Limb (tissue), 2 donors: ENCODE measurements at regions not wholly inside any gene's neighbourhood (a gene's known extent, or its start where the extent isn't known, plus 50 kb on each side); places are given as distances from the start of the nearest gene placed in this dataset.

Source experiments
- DNase-seq, 2 donors: peaks; one replicate each; pipeline ENCODE4 v3.0.0-alpha.2; 2016; ENCODE audit errors: extremely low spot score in 2 of 2

DNA sequence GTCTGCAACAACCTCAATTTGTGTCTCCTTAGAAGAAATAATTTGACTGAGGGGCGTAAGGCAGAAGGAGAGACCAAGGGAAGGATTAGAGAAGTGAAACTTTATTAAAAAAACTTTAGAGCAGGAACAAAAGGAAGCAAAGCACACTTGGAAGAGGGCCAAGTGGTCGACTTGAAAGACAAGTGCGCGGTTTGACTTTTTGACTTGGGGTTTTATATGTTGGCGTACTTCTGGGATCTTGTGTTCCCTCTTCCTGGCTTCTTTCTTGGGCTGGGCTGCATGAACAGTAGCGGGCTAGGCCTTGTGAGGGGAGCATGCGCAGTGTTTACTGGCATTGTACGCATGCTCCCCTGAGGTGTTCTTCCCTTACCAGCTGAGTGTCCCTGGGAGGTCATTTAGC is 369.3 kb upstream of the DCN start:
- DNase-seq = no peak

DNA sequence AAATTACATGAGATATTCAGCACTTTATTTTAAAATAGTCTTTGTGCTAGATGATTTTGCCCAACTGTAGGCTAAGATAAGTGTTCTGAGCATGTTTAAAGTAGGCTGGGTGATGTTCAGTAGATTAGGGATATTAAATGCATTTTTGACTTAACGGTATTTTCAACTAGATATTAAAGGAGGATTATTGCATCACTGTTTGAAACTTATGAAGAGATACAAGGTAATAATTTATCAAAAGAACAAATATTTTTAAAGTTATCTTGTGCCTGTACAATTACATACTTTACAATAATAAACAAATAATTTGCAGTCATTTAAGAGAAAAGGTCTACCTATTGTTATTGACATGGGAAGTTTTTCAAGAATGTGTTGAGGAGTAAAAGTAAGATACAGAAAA is 368.6 kb upstream of the DCN start:
- no peak for DNase-seq

DNA sequence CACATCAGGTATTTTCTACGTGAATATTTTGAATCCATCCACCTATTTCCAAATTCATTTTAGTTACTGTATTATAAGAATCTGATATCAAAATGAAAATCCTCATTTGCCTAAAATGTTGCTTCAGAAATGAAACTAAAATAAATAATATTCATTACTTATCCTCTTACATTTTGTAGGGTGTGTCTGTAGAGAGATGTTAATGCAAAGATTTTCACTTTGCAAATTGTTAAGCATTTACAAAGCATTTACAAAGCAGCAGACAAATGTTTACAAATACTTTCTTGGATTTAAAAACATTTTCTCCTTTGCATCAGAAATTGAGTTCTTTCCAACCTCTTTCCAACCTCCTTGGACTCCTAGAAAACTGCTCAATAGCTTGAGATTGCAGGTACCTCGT is 360.0 kb upstream of the DCN start:
- no peak for DNase-seq

DNA sequence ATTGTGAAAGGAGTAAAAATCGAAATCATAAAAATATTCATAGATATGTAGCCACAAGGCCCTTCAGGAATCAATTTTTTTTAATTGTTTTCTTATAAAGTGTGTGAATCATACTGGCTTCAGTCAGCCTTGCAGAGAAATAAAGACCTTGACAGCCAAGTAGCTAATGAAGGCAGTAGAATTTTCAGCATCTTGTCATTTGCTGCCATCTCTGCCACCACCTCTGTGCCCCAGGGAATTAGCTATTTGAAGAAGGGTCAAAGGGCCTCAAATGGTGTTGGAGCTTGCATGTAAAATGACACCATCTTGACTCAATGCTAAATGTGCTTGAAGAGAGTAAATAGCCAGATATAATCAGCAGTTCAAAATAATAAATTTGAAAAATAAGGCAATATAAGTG is 359.4 kb upstream of the DCN start:
- no peak for DNase-seq

DNA sequence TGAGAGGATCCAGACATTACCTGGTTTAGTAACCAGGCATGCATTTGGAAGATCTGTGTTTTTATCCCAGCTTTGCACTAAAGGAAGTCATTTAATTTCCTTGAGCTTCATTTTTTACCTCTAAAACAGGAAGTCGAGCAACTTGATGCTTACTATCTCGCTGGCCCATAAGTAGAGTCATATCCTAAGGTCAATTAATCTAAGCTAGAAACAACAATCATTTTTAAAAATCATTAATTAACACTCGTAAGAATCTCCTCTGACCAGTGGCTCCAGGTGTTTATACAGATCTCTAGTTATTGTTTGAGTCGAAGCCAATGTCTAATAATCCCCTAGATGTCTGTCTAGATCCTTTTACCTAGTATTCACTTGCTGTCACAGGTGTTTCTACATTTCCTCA is 355.8 kb upstream of the DCN start:
- no peak for DNase-seq

DNA sequence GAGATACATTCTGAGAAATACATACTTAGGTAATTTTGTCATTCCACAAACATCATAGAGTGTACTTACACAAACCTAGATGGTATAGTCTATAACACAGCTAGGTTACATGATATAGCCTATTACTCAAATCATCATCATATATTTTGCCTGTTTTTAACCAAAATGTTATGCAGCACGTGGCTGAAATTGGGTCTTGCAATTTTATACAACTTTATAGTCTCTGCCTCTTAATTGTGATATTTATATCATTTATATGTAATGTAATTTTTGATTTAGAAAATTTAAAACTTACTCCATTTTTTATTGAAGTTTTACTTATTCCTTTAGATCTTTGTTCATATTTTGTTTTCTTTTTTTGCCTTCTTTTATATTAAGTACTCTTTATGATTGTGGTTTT is 350.7 kb upstream of the DCN start:
- DNase-seq = no peak

DNA sequence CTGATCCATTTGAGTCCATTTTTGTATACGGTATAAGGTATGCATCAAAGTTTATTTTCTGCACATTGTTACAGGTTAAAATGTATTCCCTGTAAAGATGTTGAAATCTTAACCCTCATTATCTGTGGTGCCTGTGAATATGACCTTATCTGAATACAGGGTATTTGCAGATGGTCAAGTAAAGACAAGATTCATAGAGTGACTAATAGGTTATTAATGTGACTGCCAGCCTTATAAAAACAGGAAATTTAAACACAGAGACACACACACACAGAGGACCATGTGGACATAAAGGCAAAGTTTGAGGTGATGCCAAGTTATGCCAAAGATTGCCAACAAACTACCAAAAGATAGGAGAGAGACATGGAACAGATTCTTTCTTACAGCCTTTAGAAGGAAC is 347.2 kb upstream of the DCN start:
- DNase-seq = no peak

DNA sequence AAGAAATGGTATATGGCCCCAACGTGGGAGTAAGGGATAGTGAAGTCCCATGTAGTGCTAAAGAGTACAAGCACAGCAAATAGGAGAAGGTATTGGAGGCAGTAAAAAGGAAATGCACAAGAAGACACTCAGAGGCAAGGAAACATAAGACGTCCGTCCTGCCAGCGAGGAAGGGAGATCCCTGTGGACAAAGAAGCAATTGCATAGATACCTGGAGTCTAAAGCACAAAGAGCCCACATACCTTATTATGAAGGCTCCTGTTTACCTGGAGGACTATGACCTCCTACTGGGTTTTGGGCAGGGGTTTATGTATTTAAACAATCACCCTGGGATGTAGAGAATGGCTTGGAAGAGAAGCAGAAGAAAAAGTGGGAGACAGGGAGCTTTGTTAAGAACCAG is 341.2 kb upstream of the DCN start:
- DNase-seq = no peak

DNA sequence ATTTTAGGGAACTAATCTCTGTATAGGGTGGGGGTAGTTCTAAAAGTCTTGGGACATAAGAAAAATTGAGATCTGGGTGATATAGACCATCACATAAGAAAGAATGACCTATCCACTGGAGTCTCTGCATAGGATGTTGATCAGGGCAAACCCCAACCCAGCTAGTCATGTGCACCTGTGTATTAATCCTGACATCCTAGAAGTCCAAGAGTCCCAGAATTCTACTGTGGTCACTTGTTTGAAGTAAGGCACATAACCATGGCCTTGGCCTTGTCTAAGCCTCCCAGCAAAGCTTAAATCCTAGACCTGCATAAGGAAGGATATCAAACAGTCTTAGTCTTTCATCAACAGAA is 334.1 kb upstream of the DCN start:
- no peak for DNase-seq

DNA sequence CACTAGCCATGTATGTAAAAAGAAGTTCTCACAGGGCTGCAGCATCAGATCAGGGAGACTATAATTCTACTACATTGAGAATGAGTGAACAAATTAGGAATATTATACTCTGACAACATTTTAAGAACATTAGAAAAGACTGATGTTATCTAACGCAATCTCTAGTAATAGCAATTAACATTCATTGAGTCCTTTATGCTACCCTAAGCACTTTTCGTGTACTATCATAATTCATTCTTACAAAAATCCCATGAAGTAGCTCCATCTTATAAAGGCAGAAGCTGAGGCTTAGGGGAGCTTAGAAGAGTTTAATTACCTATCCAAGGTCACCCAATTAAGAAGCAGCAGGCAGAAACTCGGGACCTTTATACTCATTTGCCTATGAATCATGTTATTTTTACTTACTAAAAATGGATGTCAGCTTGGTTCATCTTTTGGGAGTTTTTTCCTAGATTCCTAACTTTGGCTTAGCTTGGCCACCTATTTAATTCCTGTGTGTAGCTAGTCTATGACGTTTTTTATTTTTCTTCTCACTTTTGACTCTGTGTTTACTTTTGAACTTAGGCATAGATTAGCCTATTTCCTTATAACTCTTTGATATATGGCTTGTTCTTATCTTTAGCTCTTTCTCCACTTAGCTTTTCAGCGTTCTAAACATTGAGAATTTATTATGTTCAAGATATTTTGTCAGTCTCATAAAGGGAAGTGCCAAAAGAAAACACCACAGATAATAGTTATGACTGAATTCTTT is 333.5 kb upstream of the DCN start:
- DNase-seq = no peak

DNA sequence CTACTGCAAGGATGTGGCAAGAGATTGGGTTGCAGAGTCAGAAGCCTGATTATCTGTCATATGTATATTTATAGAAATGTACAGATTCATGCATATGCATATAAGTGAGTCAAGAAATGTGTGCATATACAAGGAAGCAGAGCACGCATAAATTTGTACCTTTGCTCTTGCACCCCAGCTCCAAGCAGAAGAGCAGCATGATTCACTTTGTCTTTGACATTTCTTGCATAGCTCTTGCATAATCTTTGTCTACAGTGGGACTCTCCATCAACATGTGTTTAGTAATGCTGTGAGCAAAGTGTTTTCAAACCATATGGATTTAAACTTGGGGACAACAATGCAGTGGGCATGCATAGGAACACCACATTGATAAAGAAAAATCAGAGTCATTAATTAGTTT is 330.7 kb upstream of the DCN start:
- DNase-seq = no peak

DNA sequence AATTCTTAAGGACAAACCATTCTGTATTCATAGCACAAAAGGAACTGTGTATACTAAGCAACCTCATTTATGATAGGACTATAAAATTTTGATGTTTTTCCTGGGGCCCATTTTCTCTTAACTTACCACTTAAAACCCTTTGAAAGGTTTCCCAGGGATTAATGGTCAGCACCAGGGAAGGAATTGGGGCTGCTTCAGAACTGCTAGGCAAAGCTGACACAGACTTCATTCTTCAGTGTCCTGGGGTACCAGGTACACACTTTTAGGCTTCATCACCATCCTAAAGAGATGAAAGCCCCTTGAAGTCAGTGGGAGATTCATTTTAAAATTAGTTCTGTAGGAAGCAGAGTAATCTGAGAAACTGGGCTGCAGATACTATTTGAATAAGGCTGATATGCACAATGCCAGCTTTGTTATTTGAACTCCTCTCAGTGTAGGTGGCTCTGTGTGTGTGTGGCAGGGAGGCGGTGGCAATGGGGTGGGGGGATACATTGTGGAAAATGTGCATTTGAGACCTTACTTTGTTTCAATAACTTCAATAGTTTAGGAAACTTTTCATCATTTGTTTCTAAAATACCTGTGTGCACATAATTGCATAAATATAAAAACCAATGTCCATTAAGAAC is 329.3 kb upstream of the DCN start:
- no peak for DNase-seq

DNA sequence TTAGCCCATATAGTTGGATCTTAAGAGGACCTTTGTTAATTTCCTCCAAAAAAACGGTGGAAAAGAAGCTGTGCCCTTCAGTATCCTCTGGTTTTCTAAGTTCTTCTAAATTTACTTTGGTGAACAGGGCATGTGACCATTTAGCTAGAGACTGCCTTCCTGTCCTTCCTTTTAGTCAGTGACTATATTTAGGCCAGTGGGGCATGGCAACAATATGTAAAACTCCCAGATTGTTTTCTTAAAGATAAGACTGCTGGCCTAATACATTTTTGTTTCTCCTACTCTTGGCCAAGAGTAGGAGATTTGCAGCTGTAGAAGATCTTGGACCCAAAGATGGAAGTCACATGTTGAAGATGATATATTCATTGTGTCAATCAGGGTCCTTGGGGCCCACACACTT is 325.1 kb upstream of the DCN start:
- no peak for DNase-seq

DNA sequence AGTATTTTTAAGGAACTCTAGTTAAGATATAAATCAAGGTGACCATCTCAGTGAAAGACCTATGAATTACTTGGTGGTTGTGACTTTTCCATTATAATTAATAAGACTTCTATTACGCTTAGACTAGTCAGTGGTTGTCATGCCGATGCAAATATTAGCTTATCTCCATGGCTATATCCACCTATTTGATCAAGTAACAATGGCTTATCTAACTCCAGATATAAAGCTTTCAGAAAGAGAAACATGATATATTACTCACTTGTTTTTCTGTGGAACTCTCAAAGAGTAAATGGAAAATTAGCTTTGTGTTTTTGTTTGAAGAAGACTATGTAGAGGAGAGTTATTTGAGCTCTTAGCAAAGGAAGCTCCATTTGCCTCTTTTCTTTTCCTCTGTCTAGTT is 323.8 kb upstream of the DCN start:
- DNase-seq = no peak

DNA sequence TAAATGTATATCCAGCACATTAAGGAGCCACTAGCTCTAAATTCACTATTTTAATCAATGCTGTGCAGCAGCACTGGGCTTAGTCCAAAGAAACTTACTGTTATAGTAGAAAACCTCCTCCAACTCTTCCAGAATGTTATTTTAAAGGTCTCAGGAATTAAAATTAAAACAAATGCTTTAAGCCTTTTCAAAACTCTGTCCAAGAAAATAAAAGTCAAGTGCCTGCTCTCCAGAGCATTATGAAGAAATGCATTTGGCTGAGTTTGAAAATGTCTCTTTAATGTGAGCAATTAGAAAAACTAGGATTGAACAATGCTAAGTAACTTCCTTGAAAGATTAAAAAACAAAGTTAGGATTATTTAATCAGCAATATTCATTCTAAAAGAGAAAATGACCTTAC is 322.4 kb upstream of the DCN start:
- DNase-seq = no peak

DNA sequence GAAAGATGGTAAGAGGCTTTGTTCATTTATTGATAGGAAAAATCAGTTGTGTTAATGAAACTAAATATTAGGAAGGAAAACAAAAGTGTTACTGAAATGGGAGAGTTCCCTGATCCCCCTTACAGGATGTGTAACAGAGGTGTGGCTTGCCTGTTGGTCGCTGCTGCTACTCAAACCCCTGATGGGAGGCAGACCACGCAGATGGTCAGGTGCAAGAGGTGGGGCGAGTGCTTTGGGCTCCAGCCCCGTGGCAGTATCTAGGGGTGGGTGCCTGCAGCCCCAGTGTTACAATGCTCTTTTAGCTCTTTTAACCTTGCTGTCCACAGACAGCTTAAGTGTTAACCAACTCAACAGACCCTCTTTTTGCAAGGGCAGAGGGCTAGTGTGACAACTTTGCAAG is 319.6 kb upstream of the DCN start:
- DNase-seq = no peak

DNA sequence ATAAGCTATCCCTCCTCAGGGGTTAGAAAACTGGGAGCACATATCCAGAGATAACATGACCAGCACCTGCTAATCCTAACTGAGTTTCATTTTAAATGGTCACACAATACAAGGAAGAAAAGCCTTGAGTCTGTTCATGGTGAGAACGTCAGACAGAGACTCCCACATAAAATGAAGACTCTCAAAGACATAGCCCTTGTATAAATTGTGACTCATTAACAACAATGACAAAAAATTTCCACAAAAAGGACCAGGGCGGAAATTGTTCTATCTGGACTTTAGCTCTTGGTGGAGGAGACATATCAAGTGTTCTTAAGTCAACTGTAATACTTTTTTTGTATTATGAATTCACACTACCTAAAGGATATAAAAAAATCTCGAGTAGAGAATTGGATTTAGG is 313.7 kb upstream of the DCN start:
- DNase-seq = no peak

DNA sequence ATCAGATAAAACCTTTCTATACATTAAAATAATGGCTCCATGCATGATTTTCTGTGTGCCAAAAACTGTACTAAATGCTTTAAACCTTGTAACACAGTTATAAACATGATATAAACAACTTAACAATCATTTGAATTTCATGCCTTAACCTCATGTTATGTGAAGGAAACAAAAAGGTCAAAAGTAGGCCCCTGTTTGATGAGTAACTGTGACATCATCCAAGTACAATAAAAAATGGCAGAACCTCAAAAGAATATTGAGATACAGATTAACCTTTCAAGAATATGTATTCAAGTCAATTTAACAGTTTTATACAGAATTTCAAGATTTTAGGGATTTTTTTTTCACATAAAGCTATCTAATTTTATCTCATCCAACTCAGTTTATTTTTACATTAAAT is 310.7 kb upstream of the DCN start:
- DNase-seq = no peak

DNA sequence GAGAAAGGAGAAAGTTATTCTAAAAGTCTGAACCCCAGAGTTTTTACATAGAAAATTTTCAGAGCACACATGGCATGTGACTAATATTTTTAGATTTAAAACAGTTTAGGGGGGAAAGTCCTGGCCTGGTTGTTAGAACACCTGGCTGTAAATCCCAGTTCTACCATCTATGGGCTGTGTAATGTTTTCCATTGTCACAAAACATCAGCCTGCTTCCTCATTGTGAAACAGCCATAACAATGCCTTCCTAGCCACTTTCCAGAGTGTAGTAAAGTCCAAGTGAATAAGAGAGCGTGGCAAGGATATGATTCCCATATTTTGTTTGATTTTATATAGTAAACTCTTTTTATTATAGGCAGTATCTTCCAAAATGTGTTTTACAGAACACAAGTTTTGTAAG is 310.0 kb upstream of the DCN start:
- DNase-seq = no peak

DNA sequence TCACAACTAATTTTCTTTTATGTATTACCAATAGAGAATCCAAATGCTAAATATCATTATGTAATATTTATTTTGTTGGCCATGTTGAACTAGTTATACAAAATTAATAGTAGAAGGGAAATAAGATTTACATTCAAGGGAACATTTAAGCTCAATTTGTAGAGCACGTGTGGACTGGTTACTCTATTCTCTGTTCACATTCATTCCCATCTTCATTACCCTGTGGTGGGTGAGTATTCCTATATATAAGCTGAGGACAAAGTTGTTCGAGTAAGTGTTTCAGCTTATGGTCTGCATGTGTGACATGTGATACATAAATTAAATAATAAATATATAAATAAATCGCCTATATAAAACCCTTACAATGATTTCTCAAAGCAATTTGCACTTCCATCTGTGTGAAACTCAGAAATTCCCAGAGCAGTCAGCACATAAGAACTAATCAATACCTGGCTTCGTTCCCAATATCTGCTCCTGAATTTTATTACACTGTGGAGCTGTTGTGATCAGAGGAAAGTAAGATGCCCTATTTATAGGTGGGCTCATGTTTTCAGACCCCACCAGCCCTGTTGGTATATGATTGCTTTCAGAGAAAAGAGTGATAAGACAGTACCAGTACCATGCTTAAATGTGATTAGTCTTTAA is 308.2 kb upstream of the DCN start:
- no peak for DNase-seq

DNA sequence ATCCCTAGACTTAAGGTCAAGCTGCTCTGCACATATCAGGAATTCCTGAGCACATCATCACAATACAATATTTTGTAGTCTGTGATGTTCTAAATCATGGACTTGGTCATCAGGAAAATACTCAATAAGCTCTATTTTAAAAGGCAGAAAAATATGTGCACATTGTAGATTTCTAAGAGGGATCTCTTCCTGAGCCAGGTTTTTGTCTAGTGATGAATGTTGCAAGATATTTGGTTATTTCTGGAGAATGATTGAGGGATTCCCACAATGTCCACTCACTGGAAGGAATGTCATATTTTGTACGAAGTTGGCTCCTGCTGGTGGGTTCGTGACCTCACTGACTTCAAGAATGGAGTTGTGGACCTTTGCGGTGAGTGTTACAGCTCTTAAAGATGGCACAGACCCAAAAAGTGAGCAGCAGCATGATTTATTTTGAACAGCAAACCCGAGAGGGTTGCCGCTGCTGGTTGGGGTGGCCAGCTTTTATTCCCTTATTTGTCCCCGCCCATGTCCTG is 300.9 kb upstream of the DCN start:
- DNase-seq = no peak

DNA sequence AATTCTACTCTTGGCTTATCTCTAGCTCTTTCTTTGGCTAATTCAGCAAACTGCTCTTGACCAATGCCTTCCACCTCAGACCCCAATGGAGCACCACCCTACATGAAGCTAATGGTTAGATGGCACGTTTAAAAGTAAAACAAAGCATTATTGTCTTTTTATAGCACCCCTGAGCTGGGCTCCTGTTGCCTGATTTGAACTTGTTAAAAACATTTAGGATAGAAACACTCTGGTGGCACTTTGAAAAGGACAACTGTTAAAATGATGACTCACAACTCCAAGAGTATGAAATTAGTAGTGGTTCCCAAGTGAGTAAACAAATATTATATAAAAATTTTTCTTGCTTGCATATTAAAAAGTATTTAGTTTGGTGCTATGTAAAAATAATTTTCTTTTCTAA is 299.6 kb upstream of the DCN start:
- no peak for DNase-seq

DNA sequence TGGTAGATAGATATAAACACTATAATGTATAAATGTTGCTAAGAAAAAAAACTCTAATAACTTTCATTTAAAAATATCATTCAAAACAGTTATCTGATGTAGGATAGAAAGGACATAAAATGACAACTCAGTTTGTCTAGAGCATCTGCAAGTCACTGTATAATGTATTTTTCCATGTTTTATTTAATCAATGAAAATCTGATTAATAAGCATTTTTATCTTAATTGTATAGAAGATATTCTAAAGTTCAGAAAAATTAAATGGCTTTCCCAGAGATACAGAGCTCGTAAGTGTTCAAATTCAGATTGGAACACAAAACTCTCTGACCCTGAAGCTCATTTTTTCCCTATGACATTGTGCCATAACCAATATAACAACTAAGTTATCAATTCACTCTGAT is 295.9 kb upstream of the DCN start:
- DNase-seq = no peak
